Body of pancreas (tissue), 4 donors: ENCODE measurements at regions not wholly inside any gene's neighbourhood (a gene's known extent, or its start where the extent isn't known, plus 50 kb on each side); places are given as distances from the start of the nearest gene placed in this dataset.

ENCODE experiments used
- ATAC-seq: fragments of 150-250 bp; one replicate; pipeline ENCODE4 v1.9.1; 2016
- DNase-seq, 4 donors: peaks; one replicate each; pipeline ENCODE4 v3.0.0-alpha.2; 2019
- H3K27ac ChIP-seq, 4 donors: fragments of 200-600 bp; sonication (generic); 1 replicate in 3 of 4; 2 replicates in 1 of 4; pipeline versions ENCODE4 v1.5.1 to v1.6.1; 2016 to 2019; ENCODE audit warnings: mild to moderate bottlenecking in 1 of 4, mixed read lengths in 1 of 4, moderate library complexity in 1 of 4
- H3K27me3 ChIP-seq, 2 donors: fragments of 200-600 bp; sonication (generic); one replicate each; pipeline ENCODE4 v1.6.0; 2016; ENCODE audit warnings: mild to moderate bottlenecking in 1 of 2
- H3K36me3 ChIP-seq, 2 donors: fragments of 200-600 bp; sonication (generic); replicated peaks in 1 of 2; 2 replicates each; pipeline ENCODE4 v1.5.1; 2016; ENCODE audit warnings: low read depth in 2 of 2; ENCODE audit not compliant: insufficient read depth in 1 of 2
- H3K4me1 ChIP-seq: fragments of 200-600 bp; sonication (generic); one replicate; pipeline ENCODE4 v1.6.0; 2016
- H3K4me3 ChIP-seq, 2 donors: fragments of 200-600 bp; sonication (generic); 1 replicate in 1 of 2; 2 replicates in 1 of 2; pipeline ENCODE4 v1.5.1; 2016 to 2019
- H3K9me3 ChIP-seq, 3 donors: fragments of 200-600 bp; sonication (generic); 1 replicate in 2 of 3; 2 replicates in 1 of 3; pipeline ENCODE4 v1.5.1; 2016
- POLR2A ChIP-seq, 3 donors: fragments of 450-650 bp; IDR thresholded peaks; one replicate each; pipeline ENCODE4 v1.6.1; 2016; ENCODE audit warnings: antibody characterized with exemption in 3 of 3, mild to moderate bottlenecking in 2 of 3
- WGBS, 2 donors: methylation state at CpG; one replicate each; pipeline ENCODE4 v1.1.5; 2017; 5-methylcytosine and 5-hydroxymethylcytosine counted together
- intact Hi-C: fragments of 100-400 bp; cut with DNase I; formaldehyde crosslinking; loops from one replicate; pipeline ENCODE4 v1.15.1; 2023
- TF ChIP-seq, protein P1 (sequence below), 7 experiments: fragments of 450-650 bp in 4 of 7; fragments of 200-600 bp in 3 of 7; sonication (generic) in 3 of 7; IDR thresholded peaks; one replicate each; pipeline ENCODE4 v1.5.1; 2016 to 2019; ENCODE audit warnings: antibody characterized with exemption in 7 of 7

DNA sequence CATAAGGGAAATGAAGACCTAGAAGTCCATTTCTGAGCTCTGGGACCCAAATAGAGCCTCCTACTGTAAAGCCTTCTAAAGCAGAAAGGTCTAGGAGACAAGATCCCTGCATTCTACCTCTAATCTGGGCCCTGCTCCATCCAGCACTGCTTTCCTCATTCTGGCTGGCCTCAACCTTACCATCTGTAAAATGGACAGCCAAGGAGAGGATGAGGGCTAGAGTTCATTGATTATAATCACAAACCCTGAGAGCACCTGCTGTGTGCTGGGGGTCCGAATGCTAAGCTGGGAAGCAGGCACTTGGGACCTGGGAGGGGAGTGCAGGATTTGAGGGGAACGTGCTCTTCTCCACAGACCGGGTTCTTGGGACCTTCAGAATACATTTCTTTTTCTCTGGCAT lies 454.0 kb upstream of the ZMIZ1 start:
- 78 to 84% methylated on average over 3 of the region's 3 CpGs for WGBS, 2 donors
- TF ChIP-seq POLR2A (IDR thresholded peaks at IDR 0.05): no peak
- TF ChIP-seq, protein P1, sequence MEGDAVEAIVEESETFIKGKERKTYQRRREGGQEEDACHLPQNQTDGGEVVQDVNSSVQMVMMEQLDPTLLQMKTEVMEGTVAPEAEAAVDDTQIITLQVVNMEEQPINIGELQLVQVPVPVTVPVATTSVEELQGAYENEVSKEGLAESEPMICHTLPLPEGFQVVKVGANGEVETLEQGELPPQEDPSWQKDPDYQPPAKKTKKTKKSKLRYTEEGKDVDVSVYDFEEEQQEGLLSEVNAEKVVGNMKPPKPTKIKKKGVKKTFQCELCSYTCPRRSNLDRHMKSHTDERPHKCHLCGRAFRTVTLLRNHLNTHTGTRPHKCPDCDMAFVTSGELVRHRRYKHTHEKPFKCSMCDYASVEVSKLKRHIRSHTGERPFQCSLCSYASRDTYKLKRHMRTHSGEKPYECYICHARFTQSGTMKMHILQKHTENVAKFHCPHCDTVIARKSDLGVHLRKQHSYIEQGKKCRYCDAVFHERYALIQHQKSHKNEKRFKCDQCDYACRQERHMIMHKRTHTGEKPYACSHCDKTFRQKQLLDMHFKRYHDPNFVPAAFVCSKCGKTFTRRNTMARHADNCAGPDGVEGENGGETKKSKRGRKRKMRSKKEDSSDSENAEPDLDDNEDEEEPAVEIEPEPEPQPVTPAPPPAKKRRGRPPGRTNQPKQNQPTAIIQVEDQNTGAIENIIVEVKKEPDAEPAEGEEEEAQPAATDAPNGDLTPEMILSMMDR (IDR thresholded peaks at IDR 0.05): no peak

DNA sequence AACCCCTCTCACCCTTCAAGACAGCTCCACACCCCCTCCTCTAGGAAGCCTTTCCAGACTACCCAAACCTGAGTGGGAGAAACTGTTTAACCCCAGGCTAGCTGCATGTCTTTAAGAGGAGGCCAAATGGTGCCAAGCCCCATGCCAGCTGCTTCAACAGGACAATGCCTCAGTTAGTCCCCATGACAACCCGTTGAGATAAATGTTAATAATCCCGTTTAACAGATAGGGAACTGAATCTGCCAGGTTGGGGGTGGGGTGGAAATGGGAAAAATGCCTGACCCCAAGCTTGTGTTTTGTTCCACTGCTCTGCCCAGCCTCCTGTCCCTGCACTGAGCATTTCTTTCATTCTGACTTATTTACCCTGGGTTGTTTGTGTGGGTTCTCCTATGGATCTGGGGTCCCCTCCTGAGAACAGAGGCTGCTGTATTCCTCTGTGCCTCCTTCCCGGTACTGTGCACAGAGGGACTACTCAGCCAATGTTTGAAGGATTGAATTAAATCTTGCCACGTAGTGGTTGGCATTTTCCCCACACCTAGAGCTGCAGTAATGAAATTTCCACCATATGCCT lies 452.6 kb upstream of the ZMIZ1 start:
- H3K4me1 ChIP-seq: no peaks in the 10 kb centered on the region
- no peaks in the 10 kb centered on the region for H3K9me3 ChIP-seq
- H3K27ac ChIP-seq: no peak overlapping the region
- DNase-seq (no peak), ATAC-seq (no peak)
- H3K27me3 ChIP-seq: no peaks in the 10 kb centered on the region
- H3K36me3 ChIP-seq: no peaks in the 10 kb centered on the region
- WGBS, 2 donors: 29 to 36% methylated on average over 4 of the region's 4 CpGs
- intact Hi-C loops: no loop called here
- TF ChIP-seq, protein P1 (IDR thresholded peaks at IDR 0.05): no peak
- no peak for TF ChIP-seq POLR2A (IDR thresholded peaks at IDR 0.05)
- no peak overlapping the region for H3K4me3 ChIP-seq

More for the DNA sequence above, 454.0 kb upstream of the ZMIZ1 start:
- Histone ChIP-seq H3K4me1 (no peaks in the 10 kb centered on the region), H3K9me3 (no peaks in the 10 kb centered on the region), H3K27me3 (no peaks in the 10 kb centered on the region), H3K36me3 (no peaks in the 10 kb centered on the region), H3K27ac (no peak overlapping the region), H3K4me3 (no peak overlapping the region)
- DNase-seq: no peak
- intact Hi-C loops: no loop called here
- ATAC-seq: no peak

GRCh38 chr10:78617115-78617514 lies 451.7 kb upstream of the ZMIZ1 start:
- no peaks in the 10 kb centered on the region for H3K9me3 ChIP-seq
- TF ChIP-seq, protein P1 (IDR thresholded peaks at IDR 0.05): no peak
- TF ChIP-seq POLR2A (IDR thresholded peaks at IDR 0.05): no peak
- 86 to 100% methylated on average over 2 to 3 of the region's 3 CpGs for WGBS, 2 donors
- H3K4me1 ChIP-seq: peaks cover 7% of the 10 kb centered on the region
- H3K27me3 ChIP-seq: no peaks in the 10 kb centered on the region
- H3K27ac ChIP-seq: no peak overlapping the region
- intact Hi-C loops: no loop called here
- H3K4me3 ChIP-seq: no peak overlapping the region
- no peak for DNase-seq
- ATAC-seq: no peak
- no peaks in the 10 kb centered on the region for H3K36me3 ChIP-seq

GRCh38 chr10:78617631-78618030 lies 451.1 kb upstream of the ZMIZ1 start:
- Histone ChIP-seq H3K27ac (no peak overlapping the region), H3K36me3 (no peaks in the 10 kb centered on the region), H3K27me3 (no peaks in the 10 kb centered on the region), H3K4me3 (no peak overlapping the region), H3K9me3 (no peaks in the 10 kb centered on the region), H3K4me1 (peaks cover 7% of the 10 kb centered on the region)
- TF ChIP-seq POLR2A (IDR thresholded peaks at IDR 0.05): no peak
- TF ChIP-seq, protein P1 (IDR thresholded peaks at IDR 0.05): no peak
- ATAC-seq (no peak), DNase-seq (no peak)
- intact Hi-C loops: no loop called here
- WGBS, 2 donors: 80 to 81% methylated on average over 4 to 5 of the region's 5 CpGs

DNA sequence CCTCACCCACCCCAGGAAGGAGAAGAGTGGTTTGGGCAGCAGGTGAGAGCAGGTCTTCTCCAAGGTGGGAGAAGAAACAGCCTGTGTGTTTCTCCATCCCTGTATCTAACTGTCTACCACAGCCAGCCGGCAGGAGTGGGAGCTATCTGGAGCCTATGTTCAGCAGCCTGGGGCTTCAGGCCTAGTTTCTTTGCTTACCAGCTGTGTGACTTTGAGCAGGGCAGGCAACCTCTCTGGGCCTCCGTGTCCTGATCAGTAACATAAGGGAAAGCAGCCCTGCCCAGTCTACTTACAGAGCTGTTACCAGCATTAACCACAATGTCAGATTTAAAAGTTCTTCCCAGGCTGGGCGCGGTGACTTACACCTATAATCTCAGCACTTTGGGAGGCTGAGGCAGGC lies 450.7 kb upstream of the ZMIZ1 start:
- 92 to 96% methylated on average over 4 of the region's 4 CpGs for WGBS, 2 donors
- Histone ChIP-seq H3K9me3 (no peaks in the 10 kb centered on the region), H3K4me3 (no peak overlapping the region), H3K4me1 (peaks cover 7% of the 10 kb centered on the region), H3K36me3 (no peaks in the 10 kb centered on the region), H3K27me3 (no peaks in the 10 kb centered on the region), H3K27ac (no peak overlapping the region)
- intact Hi-C loops: no loop called here
- TF ChIP-seq, protein P1 (IDR thresholded peaks at IDR 0.05): no peak
- TF ChIP-seq POLR2A (IDR thresholded peaks at IDR 0.05): no peak
- DNase-seq: no peak
- no peak for ATAC-seq
